ENCODE measurements at regions not wholly inside any gene's neighbourhood (a gene's known extent, or its start where the extent isn't known, plus 50 kb on each side); places are given as distances from the start of the nearest gene placed in this dataset.

DNA sequence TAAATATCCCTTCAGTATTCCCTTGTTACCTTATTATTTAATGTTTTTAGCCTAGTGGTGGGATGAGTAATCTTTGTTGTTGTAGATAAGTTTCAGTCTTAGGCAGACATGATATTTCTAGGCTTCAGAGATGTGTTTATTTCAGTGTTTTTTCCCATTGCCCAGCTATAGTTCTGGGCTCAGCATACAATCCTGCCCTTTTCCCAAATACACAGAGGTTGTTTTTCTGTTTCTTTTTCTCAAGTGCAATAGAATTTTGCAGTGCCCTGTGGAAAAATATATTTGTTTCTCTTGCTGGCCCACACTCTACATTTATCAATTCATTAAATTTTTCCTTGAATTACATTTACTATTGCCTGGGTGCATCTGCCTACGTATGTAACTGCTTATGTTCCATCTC is 321.8 kb downstream of the KCNJ3 start:
- no peak for TF ChIP-seq EP300 (IDR thresholded peaks at IDR 0.05)
- TF ChIP-seq POLR2A (IDR thresholded peaks at IDR 0.05): no peak
- TF ChIP-seq, protein P1, sequence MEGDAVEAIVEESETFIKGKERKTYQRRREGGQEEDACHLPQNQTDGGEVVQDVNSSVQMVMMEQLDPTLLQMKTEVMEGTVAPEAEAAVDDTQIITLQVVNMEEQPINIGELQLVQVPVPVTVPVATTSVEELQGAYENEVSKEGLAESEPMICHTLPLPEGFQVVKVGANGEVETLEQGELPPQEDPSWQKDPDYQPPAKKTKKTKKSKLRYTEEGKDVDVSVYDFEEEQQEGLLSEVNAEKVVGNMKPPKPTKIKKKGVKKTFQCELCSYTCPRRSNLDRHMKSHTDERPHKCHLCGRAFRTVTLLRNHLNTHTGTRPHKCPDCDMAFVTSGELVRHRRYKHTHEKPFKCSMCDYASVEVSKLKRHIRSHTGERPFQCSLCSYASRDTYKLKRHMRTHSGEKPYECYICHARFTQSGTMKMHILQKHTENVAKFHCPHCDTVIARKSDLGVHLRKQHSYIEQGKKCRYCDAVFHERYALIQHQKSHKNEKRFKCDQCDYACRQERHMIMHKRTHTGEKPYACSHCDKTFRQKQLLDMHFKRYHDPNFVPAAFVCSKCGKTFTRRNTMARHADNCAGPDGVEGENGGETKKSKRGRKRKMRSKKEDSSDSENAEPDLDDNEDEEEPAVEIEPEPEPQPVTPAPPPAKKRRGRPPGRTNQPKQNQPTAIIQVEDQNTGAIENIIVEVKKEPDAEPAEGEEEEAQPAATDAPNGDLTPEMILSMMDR (IDR thresholded peaks at IDR 0.05): no peak
- Histone ChIP-seq H3K27me3 (no peaks in the 10 kb centered on the region), H3K4me3 (no peak overlapping the region), H3K27ac (no peak overlapping the region), H3K36me3 (no peaks in the 10 kb centered on the region), H3K9me3 (no peaks in the 10 kb centered on the region), H3K4me1 (no peaks in the 10 kb centered on the region)
- WGBS, 2 donors: 77% methylated on average over 1 of the region's 1 CpG
- DNase-seq (no peak), ATAC-seq (ENCODE audit: low FRiP score in 2 of 2) (no peak)

DNA sequence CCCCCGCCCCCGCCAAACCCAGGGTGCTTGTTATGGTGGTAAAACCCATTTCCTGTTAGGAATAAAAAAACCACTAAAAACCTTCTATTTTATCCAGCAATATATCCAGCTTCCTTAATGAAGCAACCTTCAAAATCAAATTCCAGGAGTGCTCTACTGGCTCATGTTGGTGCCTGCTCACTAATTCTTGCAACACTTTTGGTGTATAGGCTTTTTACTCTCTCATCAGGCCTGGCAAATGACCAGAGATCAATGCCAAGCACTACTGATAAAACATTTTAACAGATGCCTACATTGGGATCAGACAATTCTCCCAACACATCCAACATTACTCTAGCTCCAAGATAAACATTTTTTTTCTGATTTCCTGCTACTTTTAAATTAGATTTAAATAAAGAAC is 312.4 kb downstream of the KCNJ3 start:
- Histone ChIP-seq H3K36me3 (no peaks in the 10 kb centered on the region), H3K27me3 (no peaks in the 10 kb centered on the region), H3K4me1 (no peaks in the 10 kb centered on the region), H3K27ac (no peak overlapping the region), H3K4me3 (no peak overlapping the region), H3K9me3 (no peaks in the 10 kb centered on the region)
- no peak for DNase-seq
- 65 to 100% methylated on average over 2 of the region's 2 CpGs for WGBS, 2 donors
- TF ChIP-seq, protein P1 (IDR thresholded peaks at IDR 0.05): no peak
- TF ChIP-seq EP300 (IDR thresholded peaks at IDR 0.05) (no peak), POLR2A (IDR thresholded peaks at IDR 0.05) (no peak), POLR2AphosphoS5 (IDR thresholded peaks at IDR 0.05) (no peak)
- ATAC-seq (ENCODE audit: low FRiP score in 2 of 2): no peak

DNA sequence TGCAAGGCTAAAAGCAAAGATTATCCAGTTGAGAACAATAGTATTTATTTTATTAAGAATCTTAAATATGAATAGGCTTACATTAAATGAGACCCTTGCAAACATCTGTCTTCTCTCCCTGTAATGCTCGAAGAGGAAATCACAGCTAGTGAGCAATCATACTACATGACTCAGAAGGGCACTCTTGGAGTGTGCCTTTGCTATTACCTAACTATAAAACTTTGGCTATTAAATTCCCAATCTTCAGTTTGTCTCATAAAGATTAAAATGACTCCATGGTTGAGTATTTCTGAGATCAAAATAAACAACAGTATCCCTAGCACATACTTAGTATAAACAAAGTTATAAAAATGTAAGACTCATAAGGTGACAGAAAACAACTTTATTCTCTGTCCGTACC is 296.9 kb downstream of the KCNJ3 start:
- H3K27me3 ChIP-seq: no peaks in the 10 kb centered on the region
- H3K36me3 ChIP-seq: no peaks in the 10 kb centered on the region
- ATAC-seq (ENCODE audit: low FRiP score in 2 of 2) (no peak), DNase-seq (no peak)
- no peak overlapping the region for H3K4me3 ChIP-seq
- TF ChIP-seq POLR2AphosphoS5 (IDR thresholded peaks at IDR 0.05) (no peak), EP300 (IDR thresholded peaks at IDR 0.05) (no peak)
- TF ChIP-seq, protein P1 (IDR thresholded peaks at IDR 0.05): no peak
- H3K9me3 ChIP-seq: no peaks in the 10 kb centered on the region
- WGBS, 2 donors: 59 to 74% methylated on average over 2 of the region's 2 CpGs
- H3K27ac ChIP-seq: no peak overlapping the region
- H3K4me1 ChIP-seq: no peaks in the 10 kb centered on the region

DNA sequence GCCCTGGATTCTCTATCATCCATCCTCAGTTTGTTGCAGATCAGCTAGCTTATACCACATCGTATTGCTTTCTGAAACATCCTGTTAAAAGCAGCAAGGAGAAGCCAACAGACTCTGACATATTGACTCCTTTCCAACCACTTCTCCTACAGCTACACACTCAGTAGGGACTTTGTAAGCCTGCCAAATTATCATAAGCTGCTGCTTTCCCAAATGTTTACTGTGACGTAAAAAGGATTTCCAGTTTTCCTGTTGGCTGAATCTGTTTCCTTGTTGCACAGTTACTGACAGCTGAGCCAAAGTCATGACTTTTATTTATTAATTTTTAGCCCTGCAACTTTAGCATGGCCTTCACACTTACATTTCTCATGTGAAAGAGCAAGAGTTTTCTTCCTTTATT is 294.3 kb downstream of the KCNJ3 start:
- DNase-seq (no peak), ATAC-seq (ENCODE audit: low FRiP score in 2 of 2) (no peak)
- H3K27ac ChIP-seq: no peak overlapping the region
- WGBS, 2 donors: 26 to 31% methylated on average over 2 of the region's 2 CpGs
- no peaks in the 10 kb centered on the region for H3K27me3 ChIP-seq
- H3K36me3 ChIP-seq: no peaks in the 10 kb centered on the region
- no peak for TF ChIP-seq POLR2A (IDR thresholded peaks at IDR 0.05)
- TF ChIP-seq POLR2AphosphoS5 (IDR thresholded peaks at IDR 0.05): no peak
- no peak for TF ChIP-seq EP300 (IDR thresholded peaks at IDR 0.05)
- TF ChIP-seq, protein P1 (IDR thresholded peaks at IDR 0.05): no peak
- no peaks in the 10 kb centered on the region for H3K9me3 ChIP-seq
- H3K4me3 ChIP-seq: no peak overlapping the region
- no peaks in the 10 kb centered on the region for H3K4me1 ChIP-seq

DNA sequence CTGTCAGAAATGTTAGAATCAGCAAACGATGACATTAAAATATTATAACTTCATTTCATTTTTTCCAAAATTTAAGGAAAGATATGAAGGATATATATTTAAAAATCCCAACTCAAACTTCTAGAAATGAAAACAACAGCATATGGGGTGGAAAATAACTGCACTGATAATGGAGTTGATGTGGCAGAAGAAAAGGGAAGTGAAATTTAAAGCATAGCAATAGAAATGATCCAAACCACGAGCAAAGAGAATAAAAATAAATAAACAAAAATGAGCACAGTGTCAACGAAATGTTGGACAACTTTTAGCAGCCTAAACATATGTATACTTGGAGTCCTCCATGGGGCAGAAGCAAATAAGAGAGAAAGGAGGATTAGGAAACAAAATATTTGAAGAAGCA is 280.2 kb downstream of the KCNJ3 start:
- DNase-seq (no peak), ATAC-seq (ENCODE audit: low FRiP score in 2 of 2) (no peak)
- Histone ChIP-seq H3K4me3 (no peak overlapping the region), H3K4me1 (no peaks in the 10 kb centered on the region), H3K36me3 (no peaks in the 10 kb centered on the region), H3K27ac (no peak overlapping the region), H3K27me3 (no peaks in the 10 kb centered on the region), H3K9me3 (peaks cover 0 to 3% (median 0%) of the 10 kb centered on the region in 4 donors)
- 56 to 60% methylated on average over 3 of the region's 3 CpGs for WGBS, 2 donors
- TF ChIP-seq POLR2A (IDR thresholded peaks at IDR 0.05) (no peak), EP300 (IDR thresholded peaks at IDR 0.05) (no peak), POLR2AphosphoS5 (IDR thresholded peaks at IDR 0.05) (no peak)
- TF ChIP-seq, protein P1 (IDR thresholded peaks at IDR 0.05): no peak
